ENCODE measurements at regions not wholly inside any gene's neighbourhood (a gene's known extent, or its start where the extent isn't known, plus 50 kb on each side); places are given as distances from the start of the nearest gene placed in this dataset.

DNA sequence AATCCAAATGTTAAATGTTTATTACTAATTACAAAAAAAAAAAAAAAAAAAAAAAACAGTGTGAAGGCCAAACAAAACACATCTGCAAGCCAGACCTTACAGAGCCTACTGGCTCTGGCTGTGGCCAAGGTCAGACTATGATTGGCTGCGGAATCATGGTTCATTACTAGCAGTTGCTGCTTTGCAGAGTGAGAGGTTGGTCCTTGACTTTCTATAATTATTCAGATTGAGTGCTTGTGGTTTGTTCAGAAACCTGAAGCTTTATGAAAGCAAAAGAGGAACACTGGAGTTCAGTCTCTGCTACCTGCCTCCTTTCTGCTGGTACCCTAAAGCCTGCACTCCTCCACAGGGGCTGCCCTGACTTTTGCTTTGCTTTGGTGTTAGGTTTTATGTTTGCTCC lies 550.9 kb downstream of the BCL11B start:
- TF ChIP-seq, protein P1, sequence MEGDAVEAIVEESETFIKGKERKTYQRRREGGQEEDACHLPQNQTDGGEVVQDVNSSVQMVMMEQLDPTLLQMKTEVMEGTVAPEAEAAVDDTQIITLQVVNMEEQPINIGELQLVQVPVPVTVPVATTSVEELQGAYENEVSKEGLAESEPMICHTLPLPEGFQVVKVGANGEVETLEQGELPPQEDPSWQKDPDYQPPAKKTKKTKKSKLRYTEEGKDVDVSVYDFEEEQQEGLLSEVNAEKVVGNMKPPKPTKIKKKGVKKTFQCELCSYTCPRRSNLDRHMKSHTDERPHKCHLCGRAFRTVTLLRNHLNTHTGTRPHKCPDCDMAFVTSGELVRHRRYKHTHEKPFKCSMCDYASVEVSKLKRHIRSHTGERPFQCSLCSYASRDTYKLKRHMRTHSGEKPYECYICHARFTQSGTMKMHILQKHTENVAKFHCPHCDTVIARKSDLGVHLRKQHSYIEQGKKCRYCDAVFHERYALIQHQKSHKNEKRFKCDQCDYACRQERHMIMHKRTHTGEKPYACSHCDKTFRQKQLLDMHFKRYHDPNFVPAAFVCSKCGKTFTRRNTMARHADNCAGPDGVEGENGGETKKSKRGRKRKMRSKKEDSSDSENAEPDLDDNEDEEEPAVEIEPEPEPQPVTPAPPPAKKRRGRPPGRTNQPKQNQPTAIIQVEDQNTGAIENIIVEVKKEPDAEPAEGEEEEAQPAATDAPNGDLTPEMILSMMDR (IDR thresholded peaks at IDR 0.05), result no peak
- TF ChIP-seq POLR2A (IDR thresholded peaks at IDR 0.05), result no peak
